ENCODE measurements at regions not wholly inside any gene's neighbourhood (a gene's known extent, or its start where the extent isn't known, plus 50 kb on each side); places are given as distances from the start of the nearest gene placed in this dataset.

DNA sequence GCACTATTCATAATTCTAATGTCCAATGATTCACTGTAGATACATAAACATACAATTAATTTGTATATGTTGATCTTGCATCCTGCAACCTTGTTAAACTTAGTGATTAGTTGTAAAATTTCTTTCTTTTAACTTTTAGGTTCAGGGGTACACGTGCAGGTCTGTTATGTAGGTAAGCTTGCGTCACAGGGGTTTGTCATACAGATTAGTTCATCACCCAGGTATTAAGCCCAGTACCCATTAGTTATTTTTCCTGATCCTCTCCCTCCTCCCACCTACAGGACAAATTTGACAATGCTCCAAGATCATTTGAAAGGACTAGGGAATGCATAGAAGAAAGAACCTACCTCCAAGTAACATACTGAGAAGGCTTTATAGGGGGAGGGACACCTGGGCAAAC lies 290.1 kb downstream of the SRBD1 start:
- WGBS (ENCODE audit: missing lambda C conversion rate), result 59% methylated on average over 2 of the region's 2 CpGs
- no peak for ATAC-seq

GRCh38 chr2:45319683-45320455 lies 291.2 kb downstream of the SRBD1 start:
- no peak overlapping the region for H3K4me2 ChIP-seq
- TF ChIP-seq, protein P1, sequence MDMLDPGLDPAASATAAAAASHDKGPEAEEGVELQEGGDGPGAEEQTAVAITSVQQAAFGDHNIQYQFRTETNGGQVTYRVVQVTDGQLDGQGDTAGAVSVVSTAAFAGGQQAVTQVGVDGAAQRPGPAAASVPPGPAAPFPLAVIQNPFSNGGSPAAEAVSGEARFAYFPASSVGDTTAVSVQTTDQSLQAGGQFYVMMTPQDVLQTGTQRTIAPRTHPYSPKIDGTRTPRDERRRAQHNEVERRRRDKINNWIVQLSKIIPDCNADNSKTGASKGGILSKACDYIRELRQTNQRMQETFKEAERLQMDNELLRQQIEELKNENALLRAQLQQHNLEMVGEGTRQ (IDR thresholded peaks at IDR 0.05), result no peak
- TF ChIP-seq EHF (CRISPR knock-in tag; IDR thresholded peaks at IDR 0.05) (no peak), REST (IDR thresholded peaks at IDR 0.05) (no peak)
- ChIA-PET POLR2A (no interaction called here), CTCF (interaction anchor here (0.6 to 1.6 kb wide), 3 partner anchors 11 to 1830 kb away, joined by 3 to 5 read pairs (median 4); no protein-coding TSS in a partner anchor)
- H3K9me3 ChIP-seq, result peaks cover 9% of the 10 kb centered on the region; the same call in 2 of the 3 replicates
- 65% methylated on average over 7 of the region's 7 CpGs for WGBS (ENCODE audit: missing lambda C conversion rate)
- no peak for ATAC-seq
- no peak for FAIRE-seq
- H3K27ac ChIP-seq, result no peak overlapping the region
- no peaks in the 10 kb centered on the region for H3K4me1 ChIP-seq
- no peak overlapping the region for H3K4me3 ChIP-seq
- no peak for DNase-seq (ENCODE audit: low read depth in 1 of 2, low spot score in 1 of 2)

More for the DNA sequence above, 290.1 kb downstream of the SRBD1 start:
- POLR2A ChIA-PET, result no interaction called here
- TF ChIP-seq JUN (IDR thresholded peaks at IDR 0.05), result no peak
- TF ChIP-seq GATA3 (IDR thresholded peaks at IDR 0.05; ENCODE audit: borderline replicate concordance), result no peak
- no peak for TF ChIP-seq ZSCAN20 (CRISPR knock-in tag; IDR thresholded peaks at IDR 0.05)
- TF ChIP-seq, protein P2, sequence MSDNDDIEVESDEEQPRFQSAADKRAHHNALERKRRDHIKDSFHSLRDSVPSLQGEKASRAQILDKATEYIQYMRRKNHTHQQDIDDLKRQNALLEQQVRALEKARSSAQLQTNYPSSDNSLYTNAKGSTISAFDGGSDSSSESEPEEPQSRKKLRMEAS (IDR thresholded peaks at IDR 0.05), result no peak
- no peak for TF ChIP-seq NFE2L2 (conservative IDR thresholded peaks at IDR 0.05; ENCODE audit: low read length)
- TF ChIP-seq JUNB (IDR thresholded peaks at IDR 0.05), result no peak
- TF ChIP-seq ZNF302 (CRISPR knock-in tag; IDR thresholded peaks at IDR 0.05), result no peak
- TF ChIP-seq TP53 (CRISPR knock-in tag; IDR thresholded peaks at IDR 0.05), result no peak
- TF ChIP-seq, protein P3, sequence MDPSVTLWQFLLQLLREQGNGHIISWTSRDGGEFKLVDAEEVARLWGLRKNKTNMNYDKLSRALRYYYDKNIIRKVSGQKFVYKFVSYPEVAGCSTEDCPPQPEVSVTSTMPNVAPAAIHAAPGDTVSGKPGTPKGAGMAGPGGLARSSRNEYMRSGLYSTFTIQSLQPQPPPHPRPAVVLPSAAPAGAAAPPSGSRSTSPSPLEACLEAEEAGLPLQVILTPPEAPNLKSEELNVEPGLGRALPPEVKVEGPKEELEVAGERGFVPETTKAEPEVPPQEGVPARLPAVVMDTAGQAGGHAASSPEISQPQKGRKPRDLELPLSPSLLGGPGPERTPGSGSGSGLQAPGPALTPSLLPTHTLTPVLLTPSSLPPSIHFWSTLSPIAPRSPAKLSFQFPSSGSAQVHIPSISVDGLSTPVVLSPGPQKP (IDR thresholded peaks at IDR 0.05; ENCODE audit: low read depth, low read length), result no peak
- TF ChIP-seq HOXB5 (CRISPR knock-in tag; IDR thresholded peaks at IDR 0.05), result no peak
- no peak for TF ChIP-seq HOXA7 (CRISPR knock-in tag; IDR thresholded peaks at IDR 0.05)
- no peak for TF ChIP-seq HMGXB4 (CRISPR knock-in tag; IDR thresholded peaks at IDR 0.05; ENCODE audit: borderline replicate concordance)
- TF ChIP-seq EP300 (IDR thresholded peaks at IDR 0.05), result no peak
- no peaks in the 10 kb centered on the region for H3K4me1 ChIP-seq
- H3K4me3 ChIP-seq, result no peak overlapping the region
- no peak overlapping the region for H3K27ac ChIP-seq
- CTCF ChIA-PET, result interaction anchor here (1.4 kb wide), 1 partner anchor 174 kb away, joined by 4 read pairs; no protein-coding TSS in a partner anchor
- peaks cover 9% of the 10 kb centered on the region; the same call in 2 of the 3 replicates for H3K9me3 ChIP-seq
- no peak for DNase-seq (ENCODE audit: low read depth in 1 of 2, low spot score in 1 of 2)
- no peak overlapping the region for H3K4me2 ChIP-seq
- no peak for FAIRE-seq

Data from A549 (cell line).